ENCODE measurements at regions not wholly inside any gene's neighbourhood (a gene's known extent, or its start where the extent isn't known, plus 50 kb on each side); places are given as distances from the start of the nearest gene placed in this dataset.
A peak's percentile ranks its signal among the peaks of the same experiment; 100 is the strongest.

DNA sequence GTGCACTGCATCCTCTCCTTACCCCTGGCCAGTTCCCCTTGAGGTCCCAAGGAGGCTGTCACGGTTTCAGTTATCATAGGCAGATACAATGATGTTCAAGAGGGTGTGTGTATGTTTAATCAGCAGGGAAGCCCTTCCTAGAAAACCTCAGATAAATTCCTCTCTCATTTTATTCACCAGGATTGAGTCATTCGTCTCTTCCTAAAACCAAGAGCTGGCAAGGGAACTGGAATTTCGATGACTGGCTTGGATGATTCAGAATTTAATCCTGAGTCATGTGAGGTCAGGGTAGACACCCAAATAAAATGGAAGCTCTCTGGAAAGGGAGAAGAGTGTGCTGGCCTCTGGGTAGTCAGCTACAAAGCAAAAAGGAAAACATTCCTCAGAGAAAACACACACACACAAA, 106.2 kb upstream of the RAPGEF2 start:
- TF ChIP-seq, protein P1, sequence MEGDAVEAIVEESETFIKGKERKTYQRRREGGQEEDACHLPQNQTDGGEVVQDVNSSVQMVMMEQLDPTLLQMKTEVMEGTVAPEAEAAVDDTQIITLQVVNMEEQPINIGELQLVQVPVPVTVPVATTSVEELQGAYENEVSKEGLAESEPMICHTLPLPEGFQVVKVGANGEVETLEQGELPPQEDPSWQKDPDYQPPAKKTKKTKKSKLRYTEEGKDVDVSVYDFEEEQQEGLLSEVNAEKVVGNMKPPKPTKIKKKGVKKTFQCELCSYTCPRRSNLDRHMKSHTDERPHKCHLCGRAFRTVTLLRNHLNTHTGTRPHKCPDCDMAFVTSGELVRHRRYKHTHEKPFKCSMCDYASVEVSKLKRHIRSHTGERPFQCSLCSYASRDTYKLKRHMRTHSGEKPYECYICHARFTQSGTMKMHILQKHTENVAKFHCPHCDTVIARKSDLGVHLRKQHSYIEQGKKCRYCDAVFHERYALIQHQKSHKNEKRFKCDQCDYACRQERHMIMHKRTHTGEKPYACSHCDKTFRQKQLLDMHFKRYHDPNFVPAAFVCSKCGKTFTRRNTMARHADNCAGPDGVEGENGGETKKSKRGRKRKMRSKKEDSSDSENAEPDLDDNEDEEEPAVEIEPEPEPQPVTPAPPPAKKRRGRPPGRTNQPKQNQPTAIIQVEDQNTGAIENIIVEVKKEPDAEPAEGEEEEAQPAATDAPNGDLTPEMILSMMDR (IDR thresholded peaks at IDR 0.05): no peak
- TF ChIP-seq POLR2AphosphoS5 (IDR thresholded peaks at IDR 0.05): peak; percentile 80
- TF ChIP-seq POLR2A (IDR thresholded peaks at IDR 0.05): no peak

Measured in gastroesophageal sphincter (tissue), 3 donors.